Neural cell (in vitro differentiated cells): ENCODE measurements at regions not wholly inside any gene's neighbourhood (a gene's known extent, or its start where the extent isn't known, plus 50 kb on each side); places are given as distances from the start of the nearest gene placed in this dataset.

Experiments used
- H2AFZ ChIP-seq: fragments of 200-600, 300-800 bp; sonication (generic), shearing (Covaris generic); 2 replicates; pipeline ENCODE4 v1.6.0; 2014; ENCODE audit warnings: low read depth, mild to moderate bottlenecking, antibody characterized with exemption, low read length, moderate library complexity
- H3F3A ChIP-seq: fragments of 200-600 bp; shearing (Covaris generic); 2 replicates; pipeline ENCODE4 v1.6.1; 2016; ENCODE audit warnings: mild to moderate bottlenecking, moderate library complexity, mixed read lengths, antibody characterized with exemption, low read length; ENCODE audit not compliant: insufficient read depth, poor library complexity, severe bottlenecking
- H3K27ac ChIP-seq: fragments of 200-600, 300-800 bp; sonication (generic), shearing (Covaris generic); 2 replicates; pipeline ENCODE4 v1.5.1; 2014; ENCODE audit warnings: mild to moderate bottlenecking, low read length, moderate library complexity
- H3K27me3 ChIP-seq: fragments of 300-800, 200-600 bp; sonication (generic), shearing (Covaris generic); 2 replicates; pipeline ENCODE4 v1.6.0; 2014; ENCODE audit warnings: mild to moderate bottlenecking, low read depth, low read length, moderate library complexity; ENCODE audit not compliant: insufficient read depth
- H3K36me3 ChIP-seq: fragments of 300-800, 200-600 bp; sonication (generic), shearing (Covaris generic); 2 replicates; pipeline ENCODE4 v1.5.1; 2014; ENCODE audit warnings: mild to moderate bottlenecking, antibody characterized with exemption, low read length, moderate library complexity; ENCODE audit not compliant: insufficient read depth
- H3K4me2 ChIP-seq: fragments of 300-800, 200-600 bp; sonication (generic), shearing (Covaris generic); 2 replicates; pipeline ENCODE4 v1.6.0; 2014; ENCODE audit warnings: mild to moderate bottlenecking, low read length
- H3K4me3 ChIP-seq: fragments of 300-800, 200-600 bp; sonication (generic), shearing (Covaris generic); 2 replicates; pipeline ENCODE4 v1.5.1; 2014; ENCODE audit warnings: mild to moderate bottlenecking, low read length, moderate library complexity
- H3K79me2 ChIP-seq: fragments of 200-600 bp; shearing (Covaris generic); replicated peaks from 2 replicates; pipeline ENCODE4 v1.6.0; 2014; ENCODE audit warnings: mild to moderate bottlenecking, low read length, moderate library complexity; ENCODE audit not compliant: insufficient read depth
- H3K9ac ChIP-seq: fragments of 300-800, 200-600 bp; sonication (generic), shearing (Covaris generic); 2 replicates; pipeline ENCODE4 v1.6.1; 2016; ENCODE audit warnings: mild to moderate bottlenecking, low read length, mixed read lengths
- H3K9me2 ChIP-seq: fragments of 200-600 bp; shearing (Covaris generic); 2 replicates; pipeline ENCODE4 v1.6.1; 2016; ENCODE audit warnings: mild to moderate bottlenecking, low read length, mixed read lengths; ENCODE audit not compliant: insufficient read depth
- H3K9me3 ChIP-seq: fragments of 200-600, 300-800 bp; sonication (generic), shearing (Covaris generic); 2 replicates; pipeline ENCODE4 v1.6.1; 2016; ENCODE audit warnings: mild to moderate bottlenecking, mixed run types, low read length, moderate library complexity, mixed read lengths
- H4K20me1 ChIP-seq: fragments of 200-600 bp; shearing (Covaris generic); 2 replicates; pipeline ENCODE4 v1.6.1; 2016; ENCODE audit warnings: mild to moderate bottlenecking, mixed run types; ENCODE audit not compliant: insufficient read depth
- CTCF ChIP-seq: fragments of 450-650 bp; IDR thresholded peaks from 2 replicates; pipeline ENCODE4 v1.5.1; 2014; ENCODE audit warnings: antibody characterized with exemption, mild to moderate bottlenecking, moderate library complexity; ENCODE audit not compliant: poor library complexity, severe bottlenecking
- EP300 ChIP-seq: fragments of 450-650 bp; conservative IDR thresholded peaks from 2 replicates; pipeline ENCODE4 v1.6.1; 2014; ENCODE audit warnings: antibody characterized with exemption, mild to moderate bottlenecking, moderate library complexity; ENCODE audit not compliant: poor library complexity, severe bottlenecking
- EZH2 ChIP-seq: fragments of 200-600, 300-800 bp; shearing (Covaris generic), sonication (generic); IDR thresholded peaks from 2 replicates; pipeline ENCODE4 v1.6.1; 2014; ENCODE audit warnings: antibody characterized with exemption, low read length, borderline replicate concordance, mild to moderate bottlenecking; ENCODE audit not compliant: insufficient read depth, poor library complexity, severe bottlenecking
- MXI1 ChIP-seq: fragments of 450-650 bp; conservative IDR thresholded peaks from 2 replicates; pipeline ENCODE4 v1.6.1; 2014; ENCODE audit warnings: antibody characterized with exemption, mild to moderate bottlenecking; ENCODE audit not compliant: poor library complexity, severe bottlenecking
- POLR2AphosphoS5 ChIP-seq: IDR thresholded peaks from 2 replicates; pipeline ENCODE4 v1.6.1; 2012
- RAD21 ChIP-seq: fragments of 450-650 bp; conservative IDR thresholded peaks from 2 replicates; pipeline ENCODE4 v1.6.1; 2014; ENCODE audit warnings: antibody characterized with exemption, mild to moderate bottlenecking, moderate library complexity
- REST ChIP-seq: IDR thresholded peaks from 2 replicates; pipeline ENCODE4 v1.6.1; 2012; ENCODE audit warnings: borderline replicate concordance
- SMC3 ChIP-seq: fragments of 450-650 bp; conservative IDR thresholded peaks from 2 replicates; pipeline ENCODE4 v1.6.1; 2014; ENCODE audit warnings: antibody characterized with exemption, mild to moderate bottlenecking, moderate library complexity; ENCODE audit not compliant: poor library complexity
- TAF1 ChIP-seq: IDR thresholded peaks from 2 replicates; pipeline ENCODE4 v1.6.1; 2012; ENCODE audit warnings: low read depth

GRCh38 chr2:223439786-223440185 lies 162.4 kb downstream of the SCG2 start:
- no peak overlapping the region for H3K27ac ChIP-seq
- H2AFZ ChIP-seq: no peak overlapping the region
- H3K4me3 ChIP-seq: no peak overlapping the region
- no peaks in the 10 kb centered on the region for H3K27me3 ChIP-seq
- no peaks in the 10 kb centered on the region for H3K9me2 ChIP-seq
- no peak overlapping the region for H3K9ac ChIP-seq
- H3K36me3 ChIP-seq: no peaks in the 10 kb centered on the region
- H3K9me3 ChIP-seq: no peaks in the 10 kb centered on the region
- H3F3A ChIP-seq: no peaks in the 10 kb centered on the region
- no peaks in the 10 kb centered on the region for H3K79me2 ChIP-seq
- TF ChIP-seq EP300 (no peak), EZH2 (no peak), CTCF (no peak), RAD21 (no peak), POLR2AphosphoS5 (no peak), SMC3 (no peak), REST (no peak), MXI1 (no peak), TAF1 (no peak)
- H4K20me1 ChIP-seq: no peaks in the 10 kb centered on the region
- H3K4me2 ChIP-seq: no peak overlapping the region

- no peaks in the 10 kb centered on the region for H3K9me3 ChIP-seq
- no peak for TF ChIP-seq TAF1
- H3K27ac ChIP-seq: no peak overlapping the region
- no peaks in the 10 kb centered on the region for H3F3A ChIP-seq
- no peaks in the 10 kb centered on the region for H3K36me3 ChIP-seq
- H2AFZ ChIP-seq: no peak overlapping the region
- H3K79me2 ChIP-seq: no peaks in the 10 kb centered on the region
- no peaks in the 10 kb centered on the region for H4K20me1 ChIP-seq
- H3K9ac ChIP-seq: no peak overlapping the region
- H3K27me3 ChIP-seq: no peaks in the 10 kb centered on the region
- H3K9me2 ChIP-seq: no peaks in the 10 kb centered on the region
- no peak overlapping the region for H3K4me2 ChIP-seq
- H3K4me3 ChIP-seq: no peak overlapping the region
These were observed 159.3 kb downstream of the SCG2 start for GRCh38 chr2:223442847-223443246.

GRCh38 chr2:223450246-223450645 lies 151.9 kb downstream of the SCG2 start:
- no peaks in the 10 kb centered on the region for H3K9me3 ChIP-seq
- no peaks in the 10 kb centered on the region for H3K9me2 ChIP-seq
- no peak overlapping the region for H2AFZ ChIP-seq
- no peaks in the 10 kb centered on the region for H3K36me3 ChIP-seq
- H3K4me3 ChIP-seq: no peak overlapping the region
- H3K27ac ChIP-seq: no peak overlapping the region
- H3F3A ChIP-seq: no peaks in the 10 kb centered on the region
- H3K27me3 ChIP-seq: no peaks in the 10 kb centered on the region
- TF ChIP-seq EZH2 (no peak), MXI1 (no peak), RAD21 (no peak), TAF1 (no peak), CTCF (no peak), REST (no peak), POLR2AphosphoS5 (no peak), SMC3 (no peak), EP300 (no peak)
- no peak overlapping the region for H3K9ac ChIP-seq
- no peaks in the 10 kb centered on the region for H3K79me2 ChIP-seq
- no peaks in the 10 kb centered on the region for H4K20me1 ChIP-seq
- H3K4me2 ChIP-seq: no peak overlapping the region
